A673 (cell line): ENCODE measurements at regions not wholly inside any gene's neighbourhood (a gene's known extent, or its start where the extent isn't known, plus 50 kb on each side); places are given as distances from the start of the nearest gene placed in this dataset.

Experiments
- BruUV-seq: library from RNA; stranded (reverse); fragments of 400-500 nt; replicated peaks from 2 replicates; lab custom pipeline; 2021; lab: Mats Ljungman, UMichigan
- CTCF ChIA-PET: fragments of 300-600 bp; sonication (Branson Sonifier 250); formaldehyde crosslinking; loops from one replicate; lab custom pipeline; 2022; ENCODE audit warnings: antibody characterized with exemption; lab: Charles Lee
- POLR2A ChIA-PET: fragments of 300-600 bp; sonication (Branson Sonifier 250); formaldehyde crosslinking; loops from one replicate; lab custom pipeline; 2022; ENCODE audit warnings: antibody characterized with exemption; ENCODE audit not compliant: low non-redundant PET; lab: Charles Lee
- DNase-seq: peaks from one replicate; pipeline ENCODE4 v3.0.0-alpha.2; 2015; ENCODE audit warnings: low spot score
- H3K27ac ChIP-seq: fragments of 200-600 bp; sonication (generic); 2 replicates; pipeline ENCODE4 v1.5.1; 2016; ENCODE audit warnings: mixed run types, low read depth, mild to moderate bottlenecking, mixed read lengths, antibody characterized with exemption, low read length; ENCODE audit not compliant: poor library complexity, severe bottlenecking
- H3K27me3 ChIP-seq: fragments of 200-600 bp; sonication (generic); replicated peaks from 2 replicates; pipeline ENCODE4 v1.6.1; 2017; ENCODE audit warnings: mixed run types, low read depth, mild to moderate bottlenecking, mixed read lengths, antibody characterized with exemption, low read length; ENCODE audit not compliant: insufficient read depth, poor library complexity
- H3K36me3 ChIP-seq: fragments of 200-600 bp; sonication (generic); 2 replicates; pipeline ENCODE4 v1.6.1; 2016; ENCODE audit warnings: mixed run types, mild to moderate bottlenecking, mixed read lengths, antibody characterized with exemption, low read length; ENCODE audit not compliant: insufficient read depth, poor library complexity, severe bottlenecking
- H3K4me1 ChIP-seq: fragments of 200-600 bp; sonication (generic); 2 replicates; pipeline ENCODE4 v1.6.1; 2017; ENCODE audit warnings: mixed run types, mild to moderate bottlenecking, mixed read lengths, antibody characterized with exemption, low read length; ENCODE audit not compliant: insufficient read depth, poor library complexity, severe bottlenecking
- H3K4me3 ChIP-seq: fragments of 200-600 bp; sonication (generic); 2 replicates; pipeline ENCODE4 v1.5.1; 2016; ENCODE audit warnings: low read depth, mixed run types, mild to moderate bottlenecking, mixed read lengths, low read length; ENCODE audit not compliant: poor library complexity, severe bottlenecking
- H3K9me3 ChIP-seq: fragments of 200-600 bp; sonication (generic); 2 replicates; pipeline ENCODE4 v1.6.1; 2016; ENCODE audit warnings: mixed run types, low read depth, mild to moderate bottlenecking, mixed read lengths, antibody characterized with exemption, low read length; ENCODE audit not compliant: poor library complexity, severe bottlenecking
- EZH2 ChIP-seq: fragments of 200-600 bp; sonication (generic); IDR thresholded peaks from 2 replicates; pipeline ENCODE4 v1.6.1; 2017; ENCODE audit warnings: borderline replicate concordance, low read depth, mild to moderate bottlenecking, mixed read lengths, antibody characterized with exemption, low read length; ENCODE audit not compliant: poor library complexity, severe bottlenecking
- intact Hi-C: fragments of 100-400 bp; cut with micrococcal nuclease; formaldehyde crosslinking; loops from one replicate; pipeline ENCODE4 v1.10.0; 2022; ENCODE audit not compliant: unreplicated experiment
- TF ChIP-seq, protein P1 (sequence below): fragments of 300-800, 200-600 bp; sonication (generic); conservative IDR thresholded peaks from 2 replicates; pipeline ENCODE4 v1.5.1; 2017; ENCODE audit warnings: low read depth, mild to moderate bottlenecking, antibody characterized with exemption, low read length, moderate library complexity, mixed read lengths

DNA sequence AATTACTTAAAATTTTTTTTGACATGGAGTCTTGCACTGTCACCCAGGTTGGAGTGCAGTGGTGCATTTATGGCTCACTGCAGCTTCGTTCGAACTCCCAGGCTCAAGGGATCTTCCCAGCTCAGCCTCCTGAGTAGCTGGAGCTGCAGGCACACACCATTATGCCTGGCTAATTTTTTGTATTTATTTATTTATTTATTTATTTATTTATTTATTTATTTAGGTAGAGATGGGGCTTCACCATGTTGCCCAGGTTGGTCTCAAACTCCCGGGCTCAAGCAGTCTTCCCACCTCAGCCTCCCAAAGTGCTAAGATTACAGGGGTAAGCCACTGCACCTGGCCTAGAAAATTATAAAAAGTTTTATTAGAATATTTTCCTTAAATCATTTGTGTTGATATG is 73.6 kb downstream of the DACT1 start:
- ChIA-PET CTCF (no interaction called here), POLR2A (no interaction called here)

GRCh38 chr14:58712357-58712756 is 74.6 kb downstream of the DACT1 start:
- BruUV-seq = no TSS peak

More for the DNA sequence above, 73.6 kb downstream of the DACT1 start:
- intact Hi-C loops = no loop called here
- H3K36me3 ChIP-seq = no peaks in the 10 kb centered on the region
- no peak for DNase-seq
- no peaks in the 10 kb centered on the region for H3K27me3 ChIP-seq
- BruUV-seq = no TSS peak
- no peak for TF ChIP-seq EZH2
- TF ChIP-seq, protein P1, sequence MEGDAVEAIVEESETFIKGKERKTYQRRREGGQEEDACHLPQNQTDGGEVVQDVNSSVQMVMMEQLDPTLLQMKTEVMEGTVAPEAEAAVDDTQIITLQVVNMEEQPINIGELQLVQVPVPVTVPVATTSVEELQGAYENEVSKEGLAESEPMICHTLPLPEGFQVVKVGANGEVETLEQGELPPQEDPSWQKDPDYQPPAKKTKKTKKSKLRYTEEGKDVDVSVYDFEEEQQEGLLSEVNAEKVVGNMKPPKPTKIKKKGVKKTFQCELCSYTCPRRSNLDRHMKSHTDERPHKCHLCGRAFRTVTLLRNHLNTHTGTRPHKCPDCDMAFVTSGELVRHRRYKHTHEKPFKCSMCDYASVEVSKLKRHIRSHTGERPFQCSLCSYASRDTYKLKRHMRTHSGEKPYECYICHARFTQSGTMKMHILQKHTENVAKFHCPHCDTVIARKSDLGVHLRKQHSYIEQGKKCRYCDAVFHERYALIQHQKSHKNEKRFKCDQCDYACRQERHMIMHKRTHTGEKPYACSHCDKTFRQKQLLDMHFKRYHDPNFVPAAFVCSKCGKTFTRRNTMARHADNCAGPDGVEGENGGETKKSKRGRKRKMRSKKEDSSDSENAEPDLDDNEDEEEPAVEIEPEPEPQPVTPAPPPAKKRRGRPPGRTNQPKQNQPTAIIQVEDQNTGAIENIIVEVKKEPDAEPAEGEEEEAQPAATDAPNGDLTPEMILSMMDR = no peak
- H3K4me1 ChIP-seq = peaks cover 1% of the 10 kb centered on the region
- no peaks in the 10 kb centered on the region for H3K9me3 ChIP-seq
- no peak overlapping the region for H3K4me3 ChIP-seq
- no peak overlapping the region for H3K27ac ChIP-seq

DNA sequence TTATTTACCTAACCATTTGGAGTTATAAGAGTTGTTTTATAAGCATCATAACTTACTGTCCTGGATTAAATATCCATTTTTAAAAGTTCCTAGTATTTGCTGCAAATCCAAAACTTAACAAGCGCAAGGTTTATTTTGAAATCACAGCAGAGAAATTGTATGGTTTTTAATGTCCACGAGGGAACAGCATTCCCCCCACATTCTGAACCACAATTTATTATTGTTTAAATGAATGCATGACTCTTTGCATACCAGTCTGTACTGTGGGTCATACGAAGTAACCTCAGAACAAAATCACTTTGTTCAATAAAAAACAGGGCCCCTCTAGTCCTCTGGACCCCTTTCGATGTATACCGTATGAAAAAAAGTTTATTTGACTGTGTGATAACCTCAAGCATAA is 75.9 kb downstream of the DACT1 start:
- intact Hi-C loops = no loop called here
- no peak for DNase-seq
- Histone ChIP-seq H3K4me1 (peaks cover 19% of the 10 kb centered on the region), H3K27ac (no peak overlapping the region), H3K36me3 (no peaks in the 10 kb centered on the region), H3K9me3 (no peaks in the 10 kb centered on the region), H3K4me3 (no peak overlapping the region), H3K27me3 (no peaks in the 10 kb centered on the region)
- POLR2A ChIA-PET = no interaction called here
- BruUV-seq = no TSS peak
- CTCF ChIA-PET = no interaction called here
- TF ChIP-seq, protein P1 = no peak
- no peak for TF ChIP-seq EZH2

More at GRCh38 chr14:58712357-58712756, 74.6 kb downstream of the DACT1 start:
- no peaks in the 10 kb centered on the region for H3K36me3 ChIP-seq
- DNase-seq = no peak
- ChIA-PET POLR2A (no interaction called here), CTCF (no interaction called here)
- intact Hi-C loops = no loop called here
- H3K4me1 ChIP-seq = peaks cover 11% of the 10 kb centered on the region
- TF ChIP-seq EZH2 = no peak
- no peaks in the 10 kb centered on the region for H3K27me3 ChIP-seq
- H3K27ac ChIP-seq = no peak overlapping the region
- H3K4me3 ChIP-seq = no peak overlapping the region
- no peaks in the 10 kb centered on the region for H3K9me3 ChIP-seq

DNA sequence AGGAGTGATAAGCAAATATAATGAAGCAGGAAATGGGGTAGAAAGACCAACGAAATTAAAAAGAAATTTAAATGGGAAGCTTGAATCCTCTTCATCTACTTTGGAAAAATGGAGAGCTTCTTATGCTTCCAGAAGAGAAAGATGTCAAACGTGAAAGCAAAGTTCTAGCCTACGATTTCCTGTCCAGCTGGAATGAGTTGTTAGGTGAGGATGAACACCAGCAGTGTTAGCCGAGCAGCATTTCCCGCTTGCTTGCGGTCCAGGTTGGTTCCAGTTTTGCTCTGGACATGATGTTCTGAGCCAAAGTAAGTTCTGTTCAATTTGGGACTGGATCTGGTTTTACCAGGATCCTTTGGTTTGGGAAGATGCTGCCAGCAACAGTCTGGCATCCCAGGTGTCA is 78.9 kb downstream of the DACT1 start:
- no peak overlapping the region for H3K27ac ChIP-seq
- ChIA-PET POLR2A (no interaction called here), CTCF (no interaction called here)
- H3K27me3 ChIP-seq = no peaks in the 10 kb centered on the region
- peak; percentile 14 for DNase-seq
- peaks cover 19% of the 10 kb centered on the region for H3K4me1 ChIP-seq
- no peaks in the 10 kb centered on the region for H3K36me3 ChIP-seq
- no peaks in the 10 kb centered on the region for H3K9me3 ChIP-seq
- TF ChIP-seq, protein P1 = no peak
- no peak for TF ChIP-seq EZH2
- no peak overlapping the region for H3K4me3 ChIP-seq
- intact Hi-C loops = no loop called here
- no TSS peak for BruUV-seq
